GM21381 (cell line): ENCODE measurements at regions not wholly inside any gene's neighbourhood (a gene's known extent, or its start where the extent isn't known, plus 50 kb on each side); places are given as distances from the start of the nearest gene placed in this dataset.

Experiments used
- ATAC-seq: cut with Tn5 transposase; IDR thresholded peaks from one replicate; pipeline ENCODE4 v1.9.1; 2021; ENCODE audit warnings: mild to moderate bottlenecking, moderate library complexity; ENCODE audit not compliant: unreplicated experiment

DNA sequence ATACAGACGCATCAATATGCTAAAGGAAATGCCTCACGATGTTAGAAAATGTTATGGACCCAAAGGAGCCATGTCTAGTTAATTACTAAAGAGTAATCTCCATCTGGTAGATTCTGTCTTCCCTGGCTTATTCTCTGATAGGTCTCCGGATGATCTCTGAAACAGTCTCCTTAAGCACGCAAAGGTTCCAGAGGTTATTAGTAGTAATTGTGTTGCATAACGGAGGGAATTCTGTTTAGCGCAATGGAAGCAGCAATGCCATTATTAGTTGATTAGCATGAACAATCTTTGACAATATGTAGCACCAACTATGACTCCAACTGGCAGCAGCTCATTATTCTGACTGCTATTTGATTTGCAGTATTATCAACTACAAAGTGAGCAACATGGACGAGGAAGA lies 952.5 kb upstream of the SEMA6D start:
- no peak for ATAC-seq

GRCh38 chr15:46766021-46766420 lies 951.3 kb upstream of the SEMA6D start:
- ATAC-seq: no peak

- ATAC-seq: no peak
Observed at GRCh38 chr15:46768287-46768686, 949.0 kb upstream of the SEMA6D start.

DNA sequence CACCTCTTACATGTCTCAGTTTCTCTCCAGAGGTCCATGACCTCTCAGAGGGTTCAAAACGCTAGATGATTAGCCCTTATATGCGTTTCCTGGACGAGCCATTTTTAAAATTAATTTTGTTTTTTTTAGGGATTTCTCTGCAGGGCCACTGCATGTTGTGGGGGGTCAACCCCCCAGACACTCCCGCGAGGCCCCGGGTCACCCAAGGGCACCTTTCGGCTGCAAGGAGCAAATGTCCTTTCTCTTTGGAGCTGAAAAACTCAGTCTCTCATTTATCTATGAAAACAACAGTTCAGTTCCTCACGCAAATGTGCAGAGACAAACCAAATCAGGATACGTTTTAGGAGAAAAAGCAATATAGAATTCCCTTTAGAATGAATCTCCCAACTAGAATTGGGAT lies 944.3 kb upstream of the SEMA6D start:
- ATAC-seq: no peak

GRCh38 chr15:46778876-46779275 lies 938.4 kb upstream of the SEMA6D start:
- ATAC-seq: no peak

GRCh38 chr15:46786590-46787285 lies 930.6 kb upstream of the SEMA6D start:
- no peak for ATAC-seq

DNA sequence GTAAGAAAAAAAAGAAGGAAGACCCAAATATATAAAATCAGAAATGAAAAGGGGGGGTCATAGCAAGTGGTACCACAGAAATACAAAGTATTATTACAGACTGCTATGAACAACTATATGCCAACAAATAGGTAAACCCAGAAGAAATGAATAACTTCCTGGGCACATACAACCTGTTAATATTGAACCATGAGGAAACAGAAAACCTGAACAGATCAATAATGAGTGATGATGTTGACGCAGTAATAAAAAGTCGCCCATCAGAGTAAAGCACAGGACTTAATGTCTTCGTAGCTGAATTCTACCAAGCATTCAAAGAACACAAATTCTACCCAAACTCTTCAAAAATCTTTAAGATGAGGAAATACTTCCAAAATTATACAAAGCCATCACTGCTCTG lies 921.6 kb upstream of the SEMA6D start:
- ATAC-seq: no peak

DNA sequence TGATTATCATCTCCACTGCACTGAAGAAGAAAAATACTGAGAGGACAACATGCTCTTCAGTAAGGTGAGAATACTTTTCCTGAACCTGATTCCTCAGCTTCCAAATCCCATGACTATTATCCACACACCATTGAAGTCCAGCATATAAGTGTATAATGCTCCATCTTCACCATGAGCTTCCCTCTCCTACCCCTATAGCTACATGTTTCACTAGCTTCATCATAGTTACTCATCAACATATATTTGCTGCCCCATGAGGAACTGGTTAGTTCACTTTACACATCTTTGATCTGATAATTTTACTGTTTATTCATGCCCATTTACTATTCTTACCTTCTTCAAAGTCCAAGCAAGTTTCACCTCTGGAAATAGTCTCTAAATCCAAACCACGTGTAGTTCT lies 908.5 kb upstream of the SEMA6D start:
- ATAC-seq: no peak

DNA sequence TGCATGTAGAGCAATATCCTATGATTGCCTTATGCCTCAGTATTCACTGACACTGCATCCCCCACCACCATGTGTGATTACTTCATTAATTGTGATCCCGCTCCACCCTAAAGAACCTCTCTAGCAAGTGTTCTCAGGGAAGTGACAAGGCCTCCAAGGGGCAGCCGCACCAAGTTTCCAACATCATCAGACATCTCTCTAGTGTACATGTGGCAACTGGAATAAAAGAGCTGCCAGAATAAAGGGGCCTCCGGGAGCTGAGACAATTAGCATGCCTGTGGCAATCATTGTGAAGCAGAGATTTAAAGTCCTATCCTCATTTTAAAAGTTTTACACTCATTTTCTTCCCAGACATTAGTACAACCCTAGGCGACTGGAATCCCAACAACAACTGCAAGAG lies 902.1 kb upstream of the SEMA6D start:
- ATAC-seq: no peak

DNA sequence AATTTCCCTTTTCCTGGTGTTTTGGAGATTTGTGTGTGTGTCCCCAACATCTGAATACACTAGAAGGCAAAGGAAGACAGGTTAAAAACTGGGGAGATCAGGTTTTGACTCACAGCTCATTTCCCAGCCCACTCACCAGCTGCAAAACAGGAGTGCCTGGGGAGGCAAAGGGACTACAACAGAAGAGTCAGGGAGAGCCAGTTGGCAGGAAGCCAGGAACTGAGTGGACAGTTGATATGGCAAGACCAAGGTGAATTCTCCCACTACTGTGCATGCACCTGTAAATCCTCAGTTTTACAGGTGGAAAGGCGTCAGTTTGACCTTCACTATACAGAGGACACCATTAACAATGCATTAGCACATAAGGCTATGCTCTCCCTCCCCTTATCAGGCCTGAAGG lies 901.5 kb upstream of the SEMA6D start:
- no peak for ATAC-seq

GRCh38 chr15:46848704-46849103 lies 868.6 kb upstream of the SEMA6D start:
- ATAC-seq: no peak

DNA sequence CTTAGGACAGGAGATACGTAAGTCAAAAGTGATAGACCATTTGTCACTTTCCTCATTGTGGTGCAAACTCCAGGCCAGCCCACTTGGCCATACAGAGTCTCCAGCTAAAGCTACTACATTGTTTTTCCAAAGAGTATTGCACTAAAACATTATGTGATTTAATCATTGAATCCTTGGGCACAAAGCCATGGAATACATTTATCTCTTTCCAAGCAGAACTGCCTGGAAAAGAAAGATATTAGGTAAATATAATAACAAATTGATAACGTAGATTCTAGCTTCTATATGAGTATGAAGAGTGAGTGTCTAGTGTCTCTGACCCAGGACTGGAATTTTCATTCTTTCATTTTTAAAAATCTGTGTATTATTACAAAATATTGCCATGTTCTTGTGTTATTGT lies 863.7 kb upstream of the SEMA6D start:
- no peak for ATAC-seq

GRCh38 chr15:46854564-46854963 lies 862.7 kb upstream of the SEMA6D start:
- no peak for ATAC-seq

DNA sequence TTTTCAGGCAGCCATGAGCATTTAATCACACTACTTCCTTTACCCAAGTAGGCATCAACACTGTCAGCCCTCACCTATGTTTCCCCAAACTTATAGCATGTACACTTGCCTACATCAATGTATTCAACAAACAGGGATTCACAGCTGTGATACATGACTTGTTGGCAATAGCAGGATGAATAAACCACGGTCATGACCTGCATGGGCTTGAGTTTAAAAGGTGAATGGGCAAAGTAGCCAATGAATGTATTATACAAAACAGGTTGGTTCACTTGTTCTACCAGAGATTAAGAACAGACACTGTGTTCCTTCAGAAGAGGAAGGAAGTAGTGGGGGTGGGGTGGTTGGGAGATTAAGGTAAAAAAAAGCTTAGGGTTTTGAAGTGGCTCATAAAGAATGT lies 861.9 kb upstream of the SEMA6D start:
- ATAC-seq: no peak

- ATAC-seq: no peak
Observed at GRCh38 chr15:46856839-46857502, 860.3 kb upstream of the SEMA6D start.

- no peak for ATAC-seq
Observed at GRCh38 chr15:46858150-46858549, 859.2 kb upstream of the SEMA6D start.

DNA sequence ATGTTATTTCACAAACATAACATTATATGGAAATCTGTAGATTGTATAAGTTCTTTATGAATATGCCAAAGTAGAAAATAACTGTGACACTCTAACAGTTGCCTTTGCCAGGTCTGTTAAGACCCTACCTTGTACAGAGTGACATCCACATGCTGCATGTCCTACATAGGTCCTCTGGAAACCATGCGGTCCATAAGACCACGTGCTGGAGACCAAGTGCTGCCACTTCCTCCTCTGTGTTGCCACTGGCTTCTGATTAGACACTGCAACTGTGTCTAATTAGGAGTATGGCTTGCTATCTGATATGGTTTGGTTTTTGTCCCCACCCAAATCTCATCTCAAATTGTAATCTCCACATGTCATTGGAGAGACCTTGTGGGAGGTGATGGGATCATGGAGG lies 855.5 kb upstream of the SEMA6D start:
- no peak for ATAC-seq

DNA sequence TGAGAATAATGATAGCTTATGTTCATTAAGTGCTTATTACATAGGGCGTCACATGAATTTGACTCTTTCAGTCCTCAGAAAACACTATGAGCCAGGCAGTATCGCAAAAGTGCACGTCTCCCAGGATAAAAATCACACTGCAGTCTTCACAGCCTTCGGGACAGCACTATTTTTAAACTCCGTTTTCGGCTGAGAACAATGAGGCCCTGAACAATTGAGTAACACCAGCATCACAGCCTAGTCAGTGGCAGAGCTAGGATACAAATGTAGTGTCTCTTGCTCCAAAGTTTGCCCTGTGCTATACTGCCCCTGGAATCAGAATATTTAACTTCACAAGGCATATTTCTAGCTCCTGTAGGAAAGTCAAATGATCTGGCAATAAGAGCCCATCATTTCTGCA lies 852.1 kb upstream of the SEMA6D start:
- ATAC-seq: no peak

- ATAC-seq: no peak
Observed at GRCh38 chr15:46872286-46872980, 844.9 kb upstream of the SEMA6D start.

GRCh38 chr15:46872981-46873330 lies 844.3 kb upstream of the SEMA6D start:
- ATAC-seq: no peak

DNA sequence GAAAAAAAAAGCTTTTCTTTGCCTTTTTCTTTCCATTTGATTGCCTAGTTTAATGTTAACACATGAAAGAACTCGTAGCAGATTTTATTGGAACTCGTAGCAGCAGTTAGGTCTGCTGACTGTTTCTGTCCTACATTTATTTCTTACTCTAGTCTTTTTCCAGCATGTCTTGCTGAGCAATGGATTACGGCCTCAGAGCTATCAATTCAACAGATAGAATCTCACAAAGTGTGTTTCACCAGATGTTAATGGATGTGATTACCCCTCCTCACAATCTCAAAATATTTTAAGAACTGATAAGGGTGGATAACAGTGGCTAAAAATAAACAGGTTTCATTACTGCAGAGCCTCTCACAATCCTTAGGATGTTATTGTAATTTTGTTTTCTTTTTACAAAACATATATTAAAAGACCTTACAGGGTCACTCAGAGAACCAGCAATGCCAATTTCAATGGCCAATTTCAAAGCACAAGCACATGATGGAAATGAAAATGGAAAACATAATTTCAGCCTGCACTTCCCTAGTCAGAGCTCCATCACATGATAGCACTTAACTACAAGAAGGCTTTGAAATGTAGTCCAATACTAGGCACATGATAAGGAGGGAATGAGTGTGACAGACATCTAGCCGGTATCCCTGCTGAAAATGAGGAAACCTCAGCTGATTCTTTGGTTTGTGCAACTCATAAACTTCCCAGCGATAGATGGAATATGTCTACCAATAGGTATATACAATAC lies 838.1 kb upstream of the SEMA6D start:
- no peak for ATAC-seq

DNA sequence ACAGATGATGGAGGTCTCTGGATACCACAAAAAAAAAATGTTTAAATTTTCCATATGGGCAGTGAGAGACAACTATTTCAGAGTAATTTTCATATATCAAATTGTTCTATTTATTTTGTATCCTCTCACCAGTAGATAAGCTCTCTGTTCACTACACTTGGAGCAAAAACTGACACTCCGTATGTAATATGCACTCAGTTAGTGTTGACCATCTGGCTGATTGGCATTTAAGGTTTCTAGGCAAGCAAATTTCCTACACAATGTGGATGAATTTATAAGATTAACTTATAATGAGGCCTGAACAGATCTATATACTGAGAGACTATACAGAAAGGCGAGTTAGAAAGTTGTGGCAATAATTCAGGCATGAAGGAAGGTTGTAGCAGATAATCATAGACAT lies 836.5 kb upstream of the SEMA6D start:
- ATAC-seq: no peak
